Muscle of leg (tissue), 3 donors: ENCODE measurements at regions not wholly inside any gene's neighbourhood (a gene's known extent, or its start where the extent isn't known, plus 50 kb on each side); places are given as distances from the start of the nearest gene placed in this dataset.

Experiments used
- DNase-seq: peaks from one replicate; pipeline ENCODE4 v3.0.0; 2013
- H3K27ac ChIP-seq: one replicate; pipeline ENCODE4 v1.5.1; 2013; ENCODE audit warnings: mild to moderate bottlenecking, low read length, control low read depth
- H3K27me3 ChIP-seq: one replicate; pipeline ENCODE4 v1.6.1; 2013; ENCODE audit warnings: low read length; ENCODE audit not compliant: control insufficient read depth, insufficient read depth
- H3K36me3 ChIP-seq: one replicate; pipeline ENCODE4 v1.6.1; 2013; ENCODE audit warnings: low read length; ENCODE audit not compliant: control insufficient read depth, insufficient read depth
- H3K4me1 ChIP-seq: one replicate; pipeline ENCODE4 v1.6.1; 2013; ENCODE audit warnings: low read length; ENCODE audit not compliant: control insufficient read depth, insufficient read depth
- H3K4me3 ChIP-seq: one replicate; pipeline ENCODE4 v1.5.1; 2013; ENCODE audit warnings: low read length, control low read depth
- H3K9me3 ChIP-seq: replicated peaks from 2 replicates; pipeline ENCODE4 v1.6.1; 2013; ENCODE audit warnings: low read depth, low read length; ENCODE audit not compliant: control insufficient read depth
- WGBS: methylation state at CpG from one replicate; pipeline ENCODE4 v1.1.5; 2013; ENCODE audit warnings: missing lambda C conversion rate; ENCODE audit not compliant: insufficient coverage; 5-methylcytosine and 5-hydroxymethylcytosine counted together

GRCh38 chrX:68940601-68941000 is 111.8 kb downstream of the EFNB1 start:
- H3K4me1 ChIP-seq, result peaks cover 22% of the 10 kb centered on the region
- no peaks in the 10 kb centered on the region for H3K36me3 ChIP-seq
- no peak for DNase-seq
- no peaks in the 10 kb centered on the region for H3K9me3 ChIP-seq
- H3K27me3 ChIP-seq, result peaks cover 18% of the 10 kb centered on the region
- H3K27ac ChIP-seq, result no peak overlapping the region
- H3K4me3 ChIP-seq, result no peak overlapping the region
- WGBS, result 67% methylated on average over 5 of the region's 7 CpGs

DNA sequence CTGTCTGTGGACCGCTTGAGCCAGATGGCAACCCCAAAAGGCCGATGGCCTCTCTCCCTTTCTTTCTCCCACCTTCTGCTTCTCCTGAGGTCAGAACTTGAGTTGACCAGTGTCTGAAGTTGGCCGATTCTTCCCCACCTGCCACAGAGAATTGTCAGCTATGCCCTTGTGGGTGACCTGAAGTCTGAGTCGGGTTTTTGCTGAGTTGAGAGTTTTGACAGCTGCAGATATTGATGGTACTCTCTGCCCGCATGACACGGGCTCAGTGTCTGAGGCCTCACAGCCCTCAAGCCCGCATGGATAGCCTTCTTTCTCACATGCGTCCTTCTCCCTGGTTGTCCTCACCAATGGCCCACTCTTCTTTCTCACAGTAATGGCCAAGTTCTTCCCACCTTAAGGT is 111.0 kb downstream of the EFNB1 start:
- Histone ChIP-seq H3K4me1 (peaks cover 22% of the 10 kb centered on the region), H3K4me3 (no peak overlapping the region), H3K27me3 (peaks cover 21% of the 10 kb centered on the region), H3K9me3 (no peaks in the 10 kb centered on the region), H3K27ac (no peak overlapping the region), H3K36me3 (no peaks in the 10 kb centered on the region)
- 90% methylated on average over 4 of the region's 8 CpGs for WGBS
- no peak for DNase-seq

GRCh38 chrX:68938244-68939004 is 109.6 kb downstream of the EFNB1 start:
- DNase-seq, result peak; percentile 67
- Histone ChIP-seq H3K27me3 (peaks cover 26% of the 10 kb centered on the region), H3K27ac (no peak overlapping the region), H3K9me3 (no peaks in the 10 kb centered on the region), H3K36me3 (no peaks in the 10 kb centered on the region), H3K4me3 (no peak overlapping the region), H3K4me1 (peaks cover 24% of the 10 kb centered on the region)
- 32% methylated on average over 3 of the region's 4 CpGs for WGBS

DNA sequence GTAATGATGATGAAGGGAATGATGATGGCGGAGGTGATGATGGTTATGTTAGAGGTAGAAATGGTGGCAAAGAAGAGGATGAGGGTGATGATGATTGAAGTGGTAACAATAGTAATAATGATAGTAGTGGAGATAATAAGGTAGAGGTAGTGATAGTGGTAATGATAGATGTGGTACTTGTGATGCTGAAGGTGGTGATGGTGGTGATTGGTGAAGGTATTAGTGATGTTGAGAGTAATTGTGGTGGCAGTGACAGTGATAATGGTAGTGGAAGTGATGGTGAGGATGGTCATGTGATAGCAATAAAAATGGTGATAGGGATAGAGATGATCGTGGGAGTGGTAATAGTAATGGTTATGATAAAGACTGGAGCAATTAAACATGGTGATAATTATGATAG is 108.8 kb downstream of the EFNB1 start:
- 93% methylated on average over 1 of the region's 2 CpGs for WGBS
- H3K4me1 ChIP-seq, result peaks cover 24% of the 10 kb centered on the region
- no peak overlapping the region for H3K27ac ChIP-seq

GRCh38 chrX:68936608-68937007 is 107.8 kb downstream of the EFNB1 start:
- H3K27me3 ChIP-seq, result peaks cover 21% of the 10 kb centered on the region
- no peak overlapping the region for H3K27ac ChIP-seq
- no peak for DNase-seq
- no peak overlapping the region for H3K4me3 ChIP-seq
- no peaks in the 10 kb centered on the region for H3K36me3 ChIP-seq
- no peaks in the 10 kb centered on the region for H3K9me3 ChIP-seq
- peaks cover 24% of the 10 kb centered on the region for H3K4me1 ChIP-seq

More for the DNA sequence above, 108.8 kb downstream of the EFNB1 start:
- DNase-seq, result no peak
- peaks cover 24% of the 10 kb centered on the region for H3K27me3 ChIP-seq
- no peaks in the 10 kb centered on the region for H3K9me3 ChIP-seq
- H3K36me3 ChIP-seq, result no peaks in the 10 kb centered on the region
- H3K4me3 ChIP-seq, result no peak overlapping the region

DNA sequence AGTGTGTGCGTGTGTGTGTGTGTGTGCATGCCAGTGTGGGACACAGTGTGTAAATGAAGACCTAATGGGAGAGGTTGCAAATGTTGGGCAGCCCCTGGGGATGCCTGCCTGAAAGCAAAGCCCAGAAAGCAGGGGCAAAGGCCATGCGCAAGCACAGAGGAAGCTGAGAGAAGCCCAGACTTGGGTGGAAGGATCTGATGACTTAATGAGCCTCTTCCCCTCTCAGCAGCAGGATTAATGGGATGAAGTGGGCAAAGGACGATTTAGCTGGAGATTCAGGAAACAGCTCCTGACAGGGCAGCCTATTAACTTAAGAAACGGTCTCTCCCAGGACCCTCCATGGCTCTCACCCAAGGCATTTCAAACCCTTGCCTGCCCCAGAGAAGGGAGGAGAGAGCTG is 107.3 kb downstream of the EFNB1 start:
- DNase-seq, result no peak
- WGBS, result 67% methylated on average over 1 of the region's 4 CpGs
- Histone ChIP-seq H3K36me3 (no peaks in the 10 kb centered on the region), H3K4me3 (no peak overlapping the region), H3K27me3 (peaks cover 24% of the 10 kb centered on the region), H3K9me3 (no peaks in the 10 kb centered on the region), H3K4me1 (peaks cover 26% of the 10 kb centered on the region), H3K27ac (no peak overlapping the region)

- peaks cover 25% of the 10 kb centered on the region for H3K4me1 ChIP-seq
- WGBS, result 54% methylated on average over 2 of the region's 2 CpGs
- no peaks in the 10 kb centered on the region for H3K36me3 ChIP-seq
- peaks cover 27% of the 10 kb centered on the region for H3K27me3 ChIP-seq
- no peaks in the 10 kb centered on the region for H3K9me3 ChIP-seq
- DNase-seq, result no peak
- no peak overlapping the region for H3K4me3 ChIP-seq
- H3K27ac ChIP-seq, result no peak overlapping the region
Measured at GRCh38 chrX:68935362-68935761, 106.5 kb downstream of the EFNB1 start.

DNA sequence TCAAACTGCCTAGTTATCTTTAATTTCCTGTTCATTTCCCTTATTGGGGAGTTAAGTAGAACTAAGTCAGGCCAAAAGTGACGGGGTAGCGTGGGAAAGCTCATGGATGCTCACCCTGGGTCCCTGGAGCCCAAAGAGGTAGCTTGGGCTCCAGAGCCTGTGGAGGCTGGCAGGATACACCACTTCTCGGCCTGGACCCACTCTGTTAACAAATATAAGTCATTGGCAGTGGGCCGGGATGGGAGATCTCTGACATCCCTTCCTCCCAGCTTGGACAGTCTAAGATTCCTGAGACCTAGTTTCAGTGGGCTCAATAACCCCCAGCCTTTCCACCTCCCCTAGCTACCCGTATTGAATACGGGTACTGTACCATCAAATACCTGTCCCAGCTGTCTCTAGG is 106.1 kb downstream of the EFNB1 start:
- H3K4me1 ChIP-seq, result peaks cover 22% of the 10 kb centered on the region
- DNase-seq, result no peak
- no CpG with 5 or more reads among the region's 6 CpGs for WGBS
- peaks cover 27% of the 10 kb centered on the region for H3K27me3 ChIP-seq
- H3K27ac ChIP-seq, result no peak overlapping the region
- no peaks in the 10 kb centered on the region for H3K9me3 ChIP-seq
- H3K36me3 ChIP-seq, result no peaks in the 10 kb centered on the region
- H3K4me3 ChIP-seq, result no peak overlapping the region

- H3K4me3 ChIP-seq, result no peak overlapping the region
- peaks cover 21% of the 10 kb centered on the region for H3K4me1 ChIP-seq
- no peak overlapping the region for H3K27ac ChIP-seq
- H3K27me3 ChIP-seq, result peaks cover 29% of the 10 kb centered on the region
- H3K36me3 ChIP-seq, result no peaks in the 10 kb centered on the region
- DNase-seq, result no peak
- no peaks in the 10 kb centered on the region for H3K9me3 ChIP-seq
- WGBS, result 50% methylated on average over 2 of the region's 3 CpGs
Measured at GRCh38 chrX:68934421-68934820, 105.6 kb downstream of the EFNB1 start.

DNA sequence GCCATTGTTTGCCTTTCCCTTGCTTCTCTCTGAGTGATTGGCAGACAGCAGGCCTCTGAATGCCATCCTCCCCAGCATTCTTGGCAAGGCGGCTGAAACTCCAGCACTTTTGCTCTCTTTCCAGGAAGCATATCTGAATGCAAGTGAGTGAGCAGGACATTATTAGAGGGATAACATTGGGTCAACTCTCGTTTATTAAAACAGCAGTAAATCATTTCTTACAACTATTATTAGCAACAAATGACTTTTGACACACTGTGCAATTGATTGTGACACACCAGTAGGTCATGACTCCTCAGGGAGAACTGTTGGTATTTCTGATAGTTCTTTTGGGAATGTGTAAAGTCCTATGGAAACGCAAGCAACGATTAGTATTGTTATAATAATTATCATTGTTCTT is 103.8 kb downstream of the EFNB1 start:
- peaks cover 21% of the 10 kb centered on the region for H3K4me1 ChIP-seq
- H3K4me3 ChIP-seq, result no peak overlapping the region
- H3K36me3 ChIP-seq, result no peaks in the 10 kb centered on the region
- DNase-seq, result no peak
- 83% methylated on average over 2 of the region's 4 CpGs for WGBS
- H3K27me3 ChIP-seq, result peaks cover 45% of the 10 kb centered on the region
- no peaks in the 10 kb centered on the region for H3K9me3 ChIP-seq
- no peak overlapping the region for H3K27ac ChIP-seq

- H3K4me3 ChIP-seq, result no peak overlapping the region
- peaks cover 53% of the 10 kb centered on the region for H3K27me3 ChIP-seq
- DNase-seq, result no peak
- H3K27ac ChIP-seq, result no peak overlapping the region
- H3K9me3 ChIP-seq, result no peaks in the 10 kb centered on the region
- H3K36me3 ChIP-seq, result no peaks in the 10 kb centered on the region
- H3K4me1 ChIP-seq, result peaks cover 21% of the 10 kb centered on the region
- 61% methylated on average over 4 of the region's 4 CpGs for WGBS
Measured at GRCh38 chrX:68931345-68931744, 102.5 kb downstream of the EFNB1 start.
